GM23338 (cell line): ENCODE measurements at regions not wholly inside any gene's neighbourhood (a gene's known extent, or its start where the extent isn't known, plus 50 kb on each side); places are given as distances from the start of the nearest gene placed in this dataset.

ENCODE experiments used
- ATAC-seq: fragments of 200-7000 bp; cut with Tn5 transposase; 3 replicates; pipeline ENCODE4 v1.9.1; 2020
- DNase-seq: peaks from one replicate; pipeline ENCODE4 v3.0.0-alpha.2; 2015; ENCODE audit warnings: low spot score
- H2AFZ ChIP-seq: fragments of 200-600 bp; sonication (generic); 2 replicates; pipeline ENCODE4 v1.8.0; 2016; ENCODE audit warnings: antibody characterized with exemption, mild to moderate bottlenecking, moderate library complexity
- H3F3A ChIP-seq: fragments of 200-600 bp; sonication (generic); replicated peaks from 2 replicates; pipeline ENCODE4 v1.8.0; 2017; ENCODE audit warnings: antibody characterized with exemption, mixed run types, low read depth
- H3K27ac ChIP-seq: fragments of 200-600 bp; sonication (generic); 2 replicates; pipeline ENCODE4 v1.6.1; 2016; ENCODE audit warnings: low read depth
- H3K27me3 ChIP-seq: fragments of 200-600 bp; sonication (generic); 2 replicates; pipeline ENCODE4 v1.8.0; 2016; ENCODE audit warnings: mild to moderate bottlenecking, mixed run types, moderate library complexity; ENCODE audit not compliant: insufficient read depth
- H3K36me3 ChIP-seq: fragments of 200-600 bp; sonication (generic); 2 replicates; pipeline ENCODE4 v1.8.0; 2016; ENCODE audit warnings: mild to moderate bottlenecking; ENCODE audit not compliant: insufficient read depth
- H3K4me1 ChIP-seq: fragments of 200-600 bp; sonication (generic); 2 replicates; pipeline ENCODE4 v1.8.0; 2016; ENCODE audit warnings: mild to moderate bottlenecking, moderate library complexity; ENCODE audit not compliant: insufficient read depth
- H3K4me2 ChIP-seq: fragments of 200-600 bp; sonication (generic); 2 replicates; pipeline ENCODE4 v1.7.1; 2017; ENCODE audit warnings: mixed run types
- H3K4me3 ChIP-seq: fragments of 200-600 bp; sonication (generic); 2 replicates; pipeline ENCODE4 v1.6.1; 2016; ENCODE audit warnings: mixed run types
- H3K79me2 ChIP-seq: fragments of 200-600 bp; sonication (generic); replicated peaks from 2 replicates; pipeline ENCODE4 v1.8.0; 2017; ENCODE audit warnings: mild to moderate bottlenecking; ENCODE audit not compliant: insufficient read depth
- H3K9me2 ChIP-seq: fragments of 200-600 bp; sonication (generic); 2 replicates; pipeline ENCODE4 v1.8.0; 2017; ENCODE audit not compliant: insufficient read depth
- H4K20me1 ChIP-seq: fragments of 200-600 bp; sonication (generic); replicated peaks from 2 replicates; pipeline ENCODE4 v1.8.0; 2017; ENCODE audit warnings: mild to moderate bottlenecking; ENCODE audit not compliant: insufficient read depth
- H3K27ac Mint-ChIP-seq: 2 replicates; pipeline ENCODE4 v1.8.0; 2020; ENCODE audit warnings: inconsistent platforms, mild to moderate bottlenecking, moderate library complexity, mixed read lengths
- H3K27me3 Mint-ChIP-seq: 3 replicates; pipeline ENCODE4 v1.8.0; 2022; ENCODE audit warnings: low read depth, mild to moderate bottlenecking, moderate library complexity, mixed read lengths, inconsistent platforms; ENCODE audit not compliant: insufficient read depth, poor library complexity
- H3K36me3 Mint-ChIP-seq: 3 replicates; pipeline ENCODE4 v1.8.0; 2021; ENCODE audit warnings: low read depth, mild to moderate bottlenecking, inconsistent platforms, moderate library complexity, mixed read lengths
- H3K4me1 Mint-ChIP-seq: 3 replicates; pipeline ENCODE4 v1.8.0; 2020; ENCODE audit warnings: mild to moderate bottlenecking, inconsistent platforms, mixed read lengths
- H3K4me3 Mint-ChIP-seq: 3 replicates; pipeline ENCODE4 v1.8.0; 2021; ENCODE audit warnings: moderate library complexity, mild to moderate bottlenecking, inconsistent platforms, mixed read lengths
- H3K9me3 Mint-ChIP-seq: 3 replicates; pipeline ENCODE4 v1.8.0; 2020; ENCODE audit warnings: moderate library complexity, mild to moderate bottlenecking, inconsistent platforms, mixed read lengths
- CREB1 ChIP-seq: fragments of 250-450 bp; sonication (Bioruptor Pico); IDR thresholded peaks from 2 replicates; pipeline ENCODE4 v1.5.0; 2020; ENCODE audit warnings: low read depth, mild to moderate bottlenecking, moderate library complexity
- CTCF ChIP-seq, 2 experiments: fragments of 200-600 bp in 1 of 2; sonication (generic) in 1 of 2; conservative IDR thresholded peaks; 2 replicates each; pipeline versions ENCODE4 v1.5.1 to v1.6.1; 2016 to 2017; ENCODE audit warnings: antibody characterized with exemption in 2 of 2, low read depth in 2 of 2, mild to moderate bottlenecking in 2 of 2, moderate library complexity in 1 of 2
- ETS1 ChIP-seq: IDR thresholded peaks from 2 replicates; pipeline ENCODE4 v1.6.1; 2016; ENCODE audit warnings: antibody characterized with exemption
- EZH2 ChIP-seq: fragments of 200-600 bp; sonication (generic); IDR thresholded peaks from one replicate; pipeline ENCODE4 v1.8.0; 2017; ENCODE audit warnings: antibody characterized with exemption, mild to moderate bottlenecking, low read depth; ENCODE audit not compliant: unreplicated experiment
- EZH2phosphoT487 ChIP-seq: fragments of 200-600 bp; sonication (generic); IDR thresholded peaks from one replicate; pipeline ENCODE4 v1.8.1; 2018; ENCODE audit warnings: antibody characterized with exemption; ENCODE audit not compliant: unreplicated experiment
- JUNB ChIP-seq: IDR thresholded peaks from one replicate; pipeline ENCODE4 v1.6.1; 2016; ENCODE audit warnings: antibody characterized with exemption; ENCODE audit not compliant: unreplicated experiment
- NANOG ChIP-seq: IDR thresholded peaks from 2 replicates; pipeline ENCODE4 v1.6.1; 2016; ENCODE audit warnings: antibody characterized with exemption, borderline replicate concordance
- POLR2AphosphoS5 ChIP-seq: IDR thresholded peaks from 2 replicates; pipeline ENCODE4 v1.6.1; 2016; ENCODE audit warnings: antibody characterized with exemption, low read depth
- REST ChIP-seq: IDR thresholded peaks from one replicate; pipeline ENCODE4 v1.6.1; 2018; ENCODE audit warnings: antibody characterized with exemption; ENCODE audit not compliant: unreplicated experiment
- STAT1 ChIP-seq: IDR thresholded peaks from one replicate; pipeline ENCODE4 v1.6.1; 2016; ENCODE audit warnings: antibody characterized with exemption; ENCODE audit not compliant: unreplicated experiment
- ZNF114 ChIP-seq: fragments of 250-450 bp; sonication (Bioruptor Pico); IDR thresholded peaks from 2 replicates; pipeline ENCODE4 v1.5.0; 2020; ENCODE audit warnings: mild to moderate bottlenecking, moderate library complexity
- ZNF331 ChIP-seq: fragments of 250-450 bp; sonication (Bioruptor Pico); IDR thresholded peaks from 2 replicates; pipeline ENCODE4 v1.5.0; 2020; ENCODE audit warnings: low read depth, mild to moderate bottlenecking, moderate library complexity
- ZNF462 ChIP-seq: fragments of 250-450 bp; sonication (Bioruptor Pico); IDR thresholded peaks from 2 replicates; pipeline ENCODE4 v1.5.0; 2020; ENCODE audit warnings: mild to moderate bottlenecking, moderate library complexity

- peaks cover 26% of the 10 kb centered on the region for H3K36me3 Mint-ChIP-seq
- Histone ChIP-seq H4K20me1 (no peaks in the 10 kb centered on the region), H3K27ac (no peak overlapping the region), H3F3A (no peaks in the 10 kb centered on the region), H3K9me2 (no peaks in the 10 kb centered on the region; the same call in 1 of the 2 replicates), H3K36me3 (no peaks in the 10 kb centered on the region), H3K27me3 (no peaks in the 10 kb centered on the region), H2AFZ (no peak overlapping the region), H3K4me2 (no peak overlapping the region), H3K79me2 (no peaks in the 10 kb centered on the region), H3K4me1 (no peaks in the 10 kb centered on the region), H3K4me3 (no peak overlapping the region)
- no peak overlapping the region for H3K27ac Mint-ChIP-seq
- H3K9me3 Mint-ChIP-seq, result peaks cover 26% of the 10 kb centered on the region
- no peaks in the 10 kb centered on the region for H3K27me3 Mint-ChIP-seq
- no peaks in the 10 kb centered on the region for H3K4me1 Mint-ChIP-seq
- DNase-seq, result no peak
- no peak overlapping the region for H3K4me3 Mint-ChIP-seq
- TF ChIP-seq CTCF (conservative IDR thresholded peaks at IDR 0.05; ENCODE audit: low read depth in 2 of 2) (no peak), ZNF462 (no peak), REST (no peak), EZH2 (no peak), ETS1 (no peak), ZNF114 (no peak), NANOG (no peak), STAT1 (no peak), ZNF331 (CRISPR knock-in tag) (no peak), EZH2phosphoT487 (no peak), POLR2AphosphoS5 (no peak), CREB1 (no peak), JUNB (no peak)
- ATAC-seq, result no peak
These were observed 420.0 kb downstream of the METTL15 start for GRCh38 chr11:28528217-28528616.
